WTC11 (cell line): ENCODE measurements at regions not wholly inside any gene's neighbourhood (a gene's known extent, or its start where the extent isn't known, plus 50 kb on each side); places are given as distances from the start of the nearest gene placed in this dataset.
A peak's percentile ranks its signal among the peaks of the same experiment; 100 is the strongest.
"Not testable (repeated sequence)": the region's sequence is repeated elsewhere in the genome, so short reads cannot be mapped to it uniquely, and the experiment has no call there.

Experiments used
- ATAC-seq: fragments of 200-7000 bp; cut with Tn5 transposase; 2 replicates; pipeline ENCODE4 v1.10.0; 2021; ENCODE audit warnings: mild to moderate bottlenecking, moderate library complexity
- CTCF ChIA-PET: fragments of 300-600 bp; sonication (Branson Sonifier 250); formaldehyde crosslinking; loops from one replicate; lab custom pipeline; 2021; ENCODE audit warnings: antibody characterized with exemption; lab: Charles Lee
- POLR2A ChIA-PET: fragments of 350-600 bp; sonication (Branson Sonifier 250); formaldehyde crosslinking; loops from one replicate; lab custom pipeline; 2021; ENCODE audit warnings: antibody characterized with exemption; lab: Charles Lee
- DNase-seq: peaks from one replicate; pipeline ENCODE4 v3.0.0; 2021; ENCODE audit warnings: low spot score
- H3K27ac Mint-ChIP-seq: 2 replicates; pipeline ENCODE4 v1.8.0; 2021; ENCODE audit warnings: mixed read lengths
- H3K27me3 Mint-ChIP-seq: 2 replicates; pipeline ENCODE4 v1.8.0; 2021; ENCODE audit warnings: low read depth, mild to moderate bottlenecking, moderate library complexity, mixed read lengths
- H3K36me3 Mint-ChIP-seq: 2 replicates; pipeline ENCODE4 v1.8.0; 2021; ENCODE audit warnings: mixed read lengths
- H3K4me1 Mint-ChIP-seq: 2 replicates; pipeline ENCODE4 v1.8.0; 2022; ENCODE audit warnings: mixed read lengths
- H3K4me3 Mint-ChIP-seq: 2 replicates; pipeline ENCODE4 v1.8.0; 2021; ENCODE audit warnings: mild to moderate bottlenecking, moderate library complexity, mixed read lengths
- H3K9me3 Mint-ChIP-seq: 2 replicates; pipeline ENCODE4 v1.8.0; 2021; ENCODE audit warnings: mixed read lengths
- AFF4 ChIP-seq: sonication (generic); formaldehyde crosslinking; IDR thresholded peaks from 2 replicates; pipeline ENCODE4 v1.8.1; 2023; ENCODE audit warnings: mild to moderate bottlenecking, missing genetic modification reagents, borderline replicate concordance
- AR ChIP-seq: fragments of 250-450 bp; sonication (Bioruptor Pico); IDR thresholded peaks from 2 replicates; pipeline ENCODE4 v1.9.0; 2021; ENCODE audit warnings: mild to moderate bottlenecking
- ELF4 ChIP-seq: sonication (generic); formaldehyde crosslinking; IDR thresholded peaks from 2 replicates; pipeline ENCODE4 v1.8.1; 2022; ENCODE audit warnings: low read depth, mild to moderate bottlenecking, moderate library complexity, missing genetic modification reagents
- ETV6 ChIP-seq: sonication (generic); formaldehyde crosslinking; IDR thresholded peaks from 2 replicates; pipeline ENCODE4 v1.8.1; 2022; ENCODE audit warnings: mild to moderate bottlenecking, missing genetic modification reagents
- GRHL2 ChIP-seq: fragments of 250-450 bp; sonication (Bioruptor Pico); IDR thresholded peaks from 2 replicates; pipeline ENCODE4 v1.8.0; 2022; ENCODE audit warnings: mild to moderate bottlenecking, moderate library complexity; ENCODE audit not compliant: insufficient replicate concordance, severe bottlenecking
- HMGXB4 ChIP-seq: sonication (generic); formaldehyde crosslinking; IDR thresholded peaks from 2 replicates; pipeline ENCODE4 v1.8.1; 2023; ENCODE audit warnings: mild to moderate bottlenecking, moderate library complexity, missing genetic modification reagents
- JUN ChIP-seq: sonication (generic); formaldehyde crosslinking; IDR thresholded peaks from 2 replicates; pipeline ENCODE4 v1.8.0; 2023; ENCODE audit warnings: mild to moderate bottlenecking, missing genetic modification reagents
- MXD4 ChIP-seq: fragments of 250-450 bp; sonication (Bioruptor Pico); IDR thresholded peaks from 2 replicates; pipeline ENCODE4 v1.8.0; 2021; ENCODE audit warnings: mild to moderate bottlenecking, moderate library complexity, borderline replicate concordance
- MYBL2 ChIP-seq: sonication (generic); formaldehyde crosslinking; IDR thresholded peaks from 2 replicates; pipeline ENCODE4 v1.8.1; 2023; ENCODE audit warnings: mild to moderate bottlenecking, moderate library complexity, missing genetic modification reagents
- NFE2L1 ChIP-seq: sonication (generic); formaldehyde crosslinking; IDR thresholded peaks from 2 replicates; pipeline ENCODE4 v1.8.1; 2023; ENCODE audit warnings: missing genetic modification reagents
- PRDM15 ChIP-seq: sonication (generic); formaldehyde crosslinking; IDR thresholded peaks from 2 replicates; pipeline ENCODE4 v1.8.0; 2022; ENCODE audit warnings: missing genetic modification reagents
- RORB ChIP-seq: fragments of 250-450 bp; sonication (Bioruptor Pico); IDR thresholded peaks from 2 replicates; pipeline ENCODE4 v1.9.0; 2021; ENCODE audit warnings: mild to moderate bottlenecking
- SMAD3 ChIP-seq: sonication (generic); formaldehyde crosslinking; IDR thresholded peaks from 2 replicates; pipeline ENCODE4 v1.8.0; 2022; ENCODE audit warnings: missing genetic modification reagents, mild to moderate bottlenecking, borderline replicate concordance
- SP1 ChIP-seq: sonication (generic); formaldehyde crosslinking; conservative IDR thresholded peaks from 2 replicates; pipeline ENCODE4 v1.8.1; 2022; ENCODE audit warnings: missing genetic modification reagents
- ZMAT4 ChIP-seq: fragments of 250-450 bp; sonication (Bioruptor Pico); IDR thresholded peaks from 2 replicates; pipeline ENCODE4 v1.9.0; 2021; ENCODE audit warnings: mild to moderate bottlenecking
- ZNF121 ChIP-seq: sonication (generic); formaldehyde crosslinking; IDR thresholded peaks from 2 replicates; pipeline ENCODE4 v1.8.0; 2023; ENCODE audit warnings: missing genetic modification reagents
- ZNF263 ChIP-seq: sonication (generic); formaldehyde crosslinking; IDR thresholded peaks from 2 replicates; pipeline ENCODE4 v1.8.1; 2022; ENCODE audit warnings: low read depth, mild to moderate bottlenecking, moderate library complexity, missing genetic modification reagents
- ZNF423 ChIP-seq: fragments of 250-450 bp; sonication (Bioruptor Pico); IDR thresholded peaks from 2 replicates; pipeline ENCODE4 v2.1.2; 2022; ENCODE audit warnings: mild to moderate bottlenecking, moderate library complexity

GRCh38 chr10:78096486-78096885 is 62.8 kb downstream of the RPS24 start:
- H3K4me1 Mint-ChIP-seq, ATAC-seq, H3K27ac Mint-ChIP-seq, POLR2A ChIA-PET: not testable (repeated sequence)
- DNase-seq = peak; percentile 45
- H3K36me3 Mint-ChIP-seq = peaks cover 25% of the 10 kb centered on the region
- H3K4me3 Mint-ChIP-seq = 0 out of 2 replicates have a peak overlapping the region, but pooled peaks have one; percentile 24
- CTCF ChIA-PET = interaction anchor here (1.2 to 1.3 kb wide), 2 partner anchors 13 to 49 kb away, joined by 9 to 11 read pairs; no protein-coding TSS in a partner anchor
- H3K9me3 Mint-ChIP-seq = peaks cover 39% of the 10 kb centered on the region
- peaks cover 28% of the 10 kb centered on the region for H3K27me3 Mint-ChIP-seq

GRCh38 chr10:78102593-78102992 is 68.9 kb downstream of the RPS24 start:
- H3K36me3 Mint-ChIP-seq = peaks cover 50% of the 10 kb centered on the region
- H3K27ac Mint-ChIP-seq, ATAC-seq, DNase-seq, H3K4me3 Mint-ChIP-seq, H3K4me1 Mint-ChIP-seq, POLR2A ChIA-PET, CTCF ChIA-PET: not testable (repeated sequence)
- peaks cover 75% of the 10 kb centered on the region for H3K9me3 Mint-ChIP-seq
- H3K27me3 Mint-ChIP-seq = peaks cover 26% of the 10 kb centered on the region

- ChIA-PET POLR2A (no interaction called here), CTCF (interaction anchor here (0.6 to 1.6 kb wide), 7 partner anchors 13 to 62 kb away, joined by 3 to 16 read pairs (median 3); no protein-coding TSS in a partner anchor)
- ATAC-seq (peak; percentile 99), DNase-seq (peak; percentile 18)
- peaks cover 17% of the 10 kb centered on the region for H3K27me3 Mint-ChIP-seq
- H3K27ac Mint-ChIP-seq = peak overlapping the region; percentile 63
- no peak overlapping the region for H3K4me3 Mint-ChIP-seq
- peaks cover 17% of the 10 kb centered on the region for H3K4me1 Mint-ChIP-seq
- TF ChIP-seq AFF4 (CRISPR knock-in tag) (no peak), NFE2L1 (CRISPR knock-in tag) (no peak), ZNF263 (CRISPR knock-in tag) (no peak), SMAD3 (CRISPR knock-in tag) (no peak), ELF4 (CRISPR knock-in tag) (no peak), GRHL2 (no peak), ZNF121 (CRISPR knock-in tag) (no peak), RORB (CRISPR knock-in tag) (no peak), MYBL2 (CRISPR knock-in tag) (no peak), ETV6 (CRISPR knock-in tag) (no peak), ZNF423 (CRISPR knock-in tag) (no peak), HMGXB4 (CRISPR knock-in tag) (no peak), AR (CRISPR knock-in tag) (no peak), MXD4 (CRISPR knock-in tag) (no peak), PRDM15 (CRISPR knock-in tag) (no peak), SP1 (CRISPR knock-in tag) (no peak), JUN (CRISPR knock-in tag) (no peak), ZMAT4 (CRISPR knock-in tag) (no peak)
- TF ChIP-seq, all 79 proteins: peak for 0
- Mint-ChIP-seq H3K9me3 (peaks cover 48% of the 10 kb centered on the region), H3K36me3 (peaks cover 34% of the 10 kb centered on the region)
Observed at GRCh38 chr10:78109210-78109609, 75.5 kb downstream of the RPS24 start.
